NCI-H1694 (cell line): ENCODE measurements at regions not wholly inside any gene's neighbourhood (a gene's known extent, or its start where the extent isn't known, plus 50 kb on each side); places are given as distances from the start of the nearest gene placed in this dataset.
A peak's percentile ranks its signal among the peaks of the same experiment; 100 is the strongest.
"Not testable (repeated sequence)": the region's sequence is repeated elsewhere in the genome, so short reads cannot be mapped to it uniquely, and the experiment has no call there.

Experiments used
- DNase-seq: peaks from one replicate; lab custom pipeline; 2025; lab: John Stamatoyannopoulos, UW

- DNase-seq, result no peak
Observed at GRCh38 chr15:79539401-79539800, 107.3 kb downstream of the MINAR1 start.

- no peak for DNase-seq
Observed at GRCh38 chr15:79540551-79540950, 108.4 kb downstream of the MINAR1 start.

GRCh38 chr15:79541196-79541595 lies 109.1 kb downstream of the MINAR1 start:
- DNase-seq, result no peak

GRCh38 chr15:79543097-79543496 lies 111.0 kb downstream of the MINAR1 start:
- no peak for DNase-seq

- DNase-seq, result no peak
Observed at GRCh38 chr15:79549196-79549595, 117.1 kb downstream of the MINAR1 start.

- DNase-seq, result no peak
Observed at GRCh38 chr15:79560384-79560783, 128.2 kb downstream of the MINAR1 start.

GRCh38 chr15:79561982-79562381 lies 129.8 kb downstream of the MINAR1 start:
- DNase-seq, result no peak

GRCh38 chr15:79562403-79562815 lies 130.3 kb downstream of the MINAR1 start:
- DNase-seq, result no peak

GRCh38 chr15:79562899-79563298 lies 130.8 kb downstream of the MINAR1 start:
- DNase-seq, result no peak

GRCh38 chr15:79570004-79570403 lies 137.9 kb downstream of the MINAR1 start:
- DNase-seq, result no peak

- no peak for DNase-seq
Observed at GRCh38 chr15:79572691-79573404, 140.7 kb downstream of the MINAR1 start.

- not testable (repeated sequence) for DNase-seq
Observed at GRCh38 chr15:79574431-79575273, 142.5 kb downstream of the MINAR1 start.

- DNase-seq, result no peak
Observed at GRCh38 chr15:79582650-79583049, 150.5 kb downstream of the MINAR1 start.

- no peak for DNase-seq
Observed at GRCh38 chr15:79592126-79592525, 160.0 kb downstream of the MINAR1 start.

GRCh38 chr15:79593119-79593869 lies 161.2 kb downstream of the MINAR1 start:
- DNase-seq, result no peak

GRCh38 chr15:79595306-79595705 lies 163.2 kb downstream of the MINAR1 start:
- DNase-seq, result no peak

- peak; percentile 74 for DNase-seq
Observed at GRCh38 chr15:79595995-79596622, 164.0 kb downstream of the MINAR1 start.

GRCh38 chr15:79598639-79599038 lies 166.5 kb downstream of the MINAR1 start:
- no peak for DNase-seq

GRCh38 chr15:79601405-79602086 lies 169.4 kb downstream of the MINAR1 start:
- DNase-seq, result no peak

- DNase-seq, result no peak
Observed at GRCh38 chr15:79602180-79602579, 170.0 kb downstream of the MINAR1 start.

- no peak for DNase-seq
Observed at GRCh38 chr15:79602731-79603130, 170.6 kb downstream of the MINAR1 start.
